MM.1S (cell line): ENCODE measurements at regions not wholly inside any gene's neighbourhood (a gene's known extent, or its start where the extent isn't known, plus 50 kb on each side); places are given as distances from the start of the nearest gene placed in this dataset.

Experiments
- EZH2 ChIP-seq: fragments of 300-600 bp; sonication (generic); optimal IDR thresholded peaks from 2 replicates; pipeline ENCODE3; 2017; ENCODE audit warnings: low read depth, mild to moderate bottlenecking, antibody characterized with exemption, low read length, mixed read lengths
- TF ChIP-seq, protein P1 (sequence below): fragments of 300-600 bp; sonication (generic); IDR thresholded peaks from 2 replicates; pipeline ENCODE4 v1.5.1; 2016; ENCODE audit warnings: antibody characterized with exemption, low read length, mixed read lengths

DNA sequence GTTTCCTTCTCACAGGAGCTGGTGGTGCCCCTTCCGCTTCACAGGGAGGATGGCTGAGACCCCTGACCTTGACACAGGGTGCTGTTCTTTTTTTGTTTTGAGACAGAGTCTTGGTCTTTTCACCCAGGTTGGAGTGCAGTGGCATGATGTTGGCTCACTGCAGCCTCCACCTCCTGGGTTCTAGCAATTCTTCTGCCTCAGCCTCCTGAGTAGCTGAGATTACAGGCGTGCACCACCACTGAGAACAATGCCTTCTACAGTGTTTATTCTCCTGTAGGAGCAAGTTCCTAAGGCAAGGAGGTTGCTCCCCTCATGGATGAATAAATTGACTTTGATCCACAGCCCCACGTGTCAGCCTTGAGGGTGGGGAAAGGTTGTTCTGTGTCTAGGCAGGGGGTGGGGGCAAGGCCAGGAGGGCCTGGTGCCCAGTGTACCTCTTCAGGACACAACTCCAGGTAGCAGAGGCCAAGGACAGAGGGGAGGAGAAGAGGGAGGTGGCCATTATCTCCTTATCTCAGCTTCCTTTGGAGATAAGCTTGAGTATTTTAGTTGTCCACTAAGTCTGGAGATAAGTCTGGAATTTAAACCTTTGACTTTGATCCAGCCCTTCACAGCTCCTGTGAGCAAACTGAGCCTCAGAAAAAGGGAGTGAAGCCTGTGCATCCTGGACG lies 159.4 kb downstream of the SEC14L1 start:
- TF ChIP-seq, protein P1, sequence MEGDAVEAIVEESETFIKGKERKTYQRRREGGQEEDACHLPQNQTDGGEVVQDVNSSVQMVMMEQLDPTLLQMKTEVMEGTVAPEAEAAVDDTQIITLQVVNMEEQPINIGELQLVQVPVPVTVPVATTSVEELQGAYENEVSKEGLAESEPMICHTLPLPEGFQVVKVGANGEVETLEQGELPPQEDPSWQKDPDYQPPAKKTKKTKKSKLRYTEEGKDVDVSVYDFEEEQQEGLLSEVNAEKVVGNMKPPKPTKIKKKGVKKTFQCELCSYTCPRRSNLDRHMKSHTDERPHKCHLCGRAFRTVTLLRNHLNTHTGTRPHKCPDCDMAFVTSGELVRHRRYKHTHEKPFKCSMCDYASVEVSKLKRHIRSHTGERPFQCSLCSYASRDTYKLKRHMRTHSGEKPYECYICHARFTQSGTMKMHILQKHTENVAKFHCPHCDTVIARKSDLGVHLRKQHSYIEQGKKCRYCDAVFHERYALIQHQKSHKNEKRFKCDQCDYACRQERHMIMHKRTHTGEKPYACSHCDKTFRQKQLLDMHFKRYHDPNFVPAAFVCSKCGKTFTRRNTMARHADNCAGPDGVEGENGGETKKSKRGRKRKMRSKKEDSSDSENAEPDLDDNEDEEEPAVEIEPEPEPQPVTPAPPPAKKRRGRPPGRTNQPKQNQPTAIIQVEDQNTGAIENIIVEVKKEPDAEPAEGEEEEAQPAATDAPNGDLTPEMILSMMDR = no peak
- no peak for TF ChIP-seq EZH2
